ENCODE measurements at regions not wholly inside any gene's neighbourhood (a gene's known extent, or its start where the extent isn't known, plus 50 kb on each side); places are given as distances from the start of the nearest gene placed in this dataset.

DNA sequence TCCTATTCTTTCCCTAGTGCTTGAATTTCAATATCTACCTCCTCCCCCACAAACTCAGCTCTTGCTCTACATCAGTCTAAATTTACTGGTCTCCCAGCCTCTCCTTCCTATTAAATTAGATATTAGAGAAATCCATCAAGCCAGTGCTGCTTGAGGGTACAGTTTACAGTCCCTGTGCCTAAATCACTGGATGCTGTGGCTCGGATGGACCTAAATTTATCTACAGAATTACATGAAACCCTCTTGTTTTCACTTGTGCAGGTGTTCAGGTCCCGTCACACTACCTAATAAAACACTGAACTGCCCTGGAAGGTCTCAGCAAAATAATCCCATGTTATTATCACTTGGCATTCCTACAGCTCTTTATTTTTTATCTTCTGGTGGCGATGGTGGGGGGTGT, 134.7 kb upstream of the E2F8 start:
- H3K79me2 ChIP-seq (ENCODE audit: control insufficient read depth, insufficient read depth, low read length) = no peaks in the 10 kb centered on the region
- RAD21 ChIA-PET (ENCODE audit: unreplicated experiment) = no interaction called here
- POLR2A ChIA-PET = no interaction called here
- in situ Hi-C loops (cut with MboI) = no loop called here
- FAIRE-seq (no peak), DNase-seq (ENCODE audit: low read depth, low spot score) (no peak), ATAC-seq (no peak)
- no peak overlapping the region for H3K4me2 ChIP-seq (ENCODE audit: control insufficient read depth, insufficient read depth)
- 33% methylated on average over 3 of the region's 3 CpGs for WGBS (ENCODE audit: insufficient coverage, insufficient replicate concordance, low lambda C conversion rate, missing lambda C conversion rate)
- no peaks in the 10 kb centered on the region for H3K27me3 ChIP-seq (replicated peaks in 1 of 2; ENCODE audit: control insufficient read depth in 2 of 2, insufficient read depth in 2 of 2, low read length in 1 of 2)
- no peak overlapping the region for H2AFZ ChIP-seq (ENCODE audit: control insufficient read depth, low read depth, low read length)
- no peaks in the 10 kb centered on the region for H4K20me1 ChIP-seq (ENCODE audit: control insufficient read depth, insufficient read depth)
- intact Hi-C loops (cut with micrococcal nuclease; ENCODE audit: unreplicated experiment) = no loop called here
- no peak overlapping the region for H3K27ac ChIP-seq (ENCODE audit: control insufficient read depth, insufficient read depth)
- CTCF ChIA-PET = no interaction called here
- no peak overlapping the region for H3K9ac ChIP-seq (ENCODE audit: control insufficient read depth, insufficient read depth, low read length)
- BruUV-seq (replicated peaks) = no TSS peak
- SMC1A ChIA-PET (ENCODE audit: uncharacterized antibody, unreplicated experiment) = interaction anchor here (1.1 kb wide), 1 partner anchor 29 kb away, joined by 5 read pairs; no protein-coding TSS in a partner anchor
- H3K4me1 ChIP-seq (ENCODE audit: control insufficient read depth, insufficient read depth, low read length) = no peaks in the 10 kb centered on the region
- no peaks in the 10 kb centered on the region for H3K36me3 ChIP-seq (ENCODE audit: control insufficient read depth in 2 of 2, insufficient read depth in 2 of 2, low read length in 1 of 2)
- H3K9me3 ChIP-seq (replicated peaks; ENCODE audit: control insufficient read depth, insufficient read depth, low read length) = no peaks in the 10 kb centered on the region
- no peak overlapping the region for H3K4me3 ChIP-seq
- no peak for TF ChIP-seq CHD4 (IDR thresholded peaks at IDR 0.05)
- no peak for TF ChIP-seq ZBTB4 (CRISPR knock-in tag; IDR thresholded peaks at IDR 0.05)
- no peak for TF ChIP-seq POLR2AphosphoS5 (IDR thresholded peaks at IDR 0.05; ENCODE audit: low read length)
- no peak for TF ChIP-seq ZBTB40 (IDR thresholded peaks at IDR 0.05; ENCODE audit: borderline replicate concordance)
- TF ChIP-seq HSF1 (IDR thresholded peaks at IDR 0.05; ENCODE audit: low read depth, low read length) = no peak
- no peak for TF ChIP-seq E4F1 (IDR thresholded peaks at IDR 0.05; ENCODE audit: borderline replicate concordance, partially characterized antibody)
- no peak for TF ChIP-seq POLR2A (IDR thresholded peaks at IDR 0.05; ENCODE audit: low read depth, low read length)
- no peak for TF ChIP-seq ZNF687 (IDR thresholded peaks at IDR 0.05)
- TF ChIP-seq BACH1 (IDR thresholded peaks at IDR 0.05; ENCODE audit: borderline replicate concordance) = no peak

All from GM12878 (cell line).